Hindlimb muscle (tissue), 1 donor: ENCODE measurements at regions not wholly inside any gene's neighbourhood (a gene's known extent, or its start where the extent isn't known, plus 50 kb on each side); places are given as distances from the start of the nearest gene placed in this dataset.
"Not testable (repeated sequence)": the region's sequence is repeated elsewhere in the genome, so short reads cannot be mapped to it uniquely, and the experiment has no call there.

ENCODE experiments used
- DNase-seq: peaks from one replicate; pipeline ENCODE4 v3.0.0-alpha.2; 2013

DNA sequence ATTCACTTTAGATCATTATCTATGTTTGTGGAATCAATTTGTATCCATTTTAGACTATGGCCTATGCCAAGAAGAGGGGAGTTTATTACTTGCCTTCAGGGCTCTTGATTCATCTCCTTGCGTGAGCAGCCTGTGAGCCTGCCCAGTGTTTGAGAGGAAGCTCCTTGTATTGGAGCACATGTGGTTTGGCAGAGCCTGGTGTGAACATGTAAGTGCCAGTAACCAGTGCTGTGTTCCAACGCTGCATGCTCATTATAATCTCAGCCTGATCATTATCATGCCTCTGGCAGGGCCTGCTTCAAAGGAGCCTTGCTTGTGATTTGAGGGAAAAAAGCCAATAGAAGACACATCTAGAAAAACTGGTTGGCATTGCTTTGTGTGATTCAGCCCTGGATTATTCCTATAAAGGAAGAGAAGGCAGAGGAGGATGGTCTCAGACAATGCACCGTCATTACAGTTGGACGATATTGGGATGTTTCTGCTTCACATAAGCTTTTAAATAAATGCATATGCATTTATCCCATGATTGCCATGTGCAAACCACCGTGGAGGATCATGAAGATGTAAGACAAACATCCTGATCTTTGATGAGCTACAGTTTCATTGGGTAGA lies 203.4 kb upstream of the AHR start:
- DNase-seq, result no peak

DNA sequence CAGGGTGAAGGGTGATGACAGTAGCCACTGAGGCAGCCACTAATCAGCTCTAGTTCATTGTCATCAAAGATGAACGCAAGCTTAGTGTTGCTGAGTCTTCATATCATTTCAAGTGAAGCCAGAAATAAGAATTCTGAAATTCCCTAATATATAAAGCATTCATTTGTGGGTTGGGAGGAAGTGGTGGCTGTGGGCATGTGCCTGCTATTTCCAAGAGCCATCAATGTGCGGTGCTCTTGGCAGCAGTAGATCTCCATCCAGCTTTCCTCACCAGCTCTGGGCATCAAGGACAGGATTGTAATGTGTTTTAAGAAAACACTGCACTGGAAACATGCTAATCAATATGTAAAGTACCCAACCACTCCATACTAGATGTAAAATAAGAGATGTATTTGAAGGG lies 202.5 kb upstream of the AHR start:
- DNase-seq, result no peak

DNA sequence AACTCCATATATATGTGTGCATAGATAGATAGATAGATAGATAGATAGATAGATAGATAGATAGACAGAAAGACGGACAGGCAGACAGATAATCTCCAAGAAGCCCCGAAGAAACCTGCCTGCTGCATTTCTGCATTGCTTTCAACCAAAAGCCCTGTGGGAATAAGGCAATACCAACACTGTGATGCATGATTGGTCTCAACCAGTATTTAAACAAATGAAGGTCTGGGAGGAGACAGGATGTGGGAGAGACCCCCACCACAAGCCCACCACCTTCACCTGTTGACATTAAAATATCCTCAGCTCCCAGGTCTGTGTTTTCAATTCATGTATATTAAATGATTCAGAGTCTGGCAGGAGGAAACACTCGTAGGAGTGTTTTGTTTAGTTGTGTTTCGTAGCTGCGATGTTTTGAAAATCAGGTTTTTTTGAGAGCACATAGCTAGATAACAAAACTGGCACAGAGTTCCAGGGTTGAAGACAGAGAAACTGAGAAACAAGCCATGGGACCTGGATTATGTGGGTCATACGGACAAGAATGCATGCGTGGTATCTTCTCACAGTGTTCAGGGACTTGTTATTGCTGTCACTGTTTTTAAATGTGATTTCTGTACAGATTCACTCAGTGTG lies 200.7 kb upstream of the AHR start:
- DNase-seq, result no peak

DNA sequence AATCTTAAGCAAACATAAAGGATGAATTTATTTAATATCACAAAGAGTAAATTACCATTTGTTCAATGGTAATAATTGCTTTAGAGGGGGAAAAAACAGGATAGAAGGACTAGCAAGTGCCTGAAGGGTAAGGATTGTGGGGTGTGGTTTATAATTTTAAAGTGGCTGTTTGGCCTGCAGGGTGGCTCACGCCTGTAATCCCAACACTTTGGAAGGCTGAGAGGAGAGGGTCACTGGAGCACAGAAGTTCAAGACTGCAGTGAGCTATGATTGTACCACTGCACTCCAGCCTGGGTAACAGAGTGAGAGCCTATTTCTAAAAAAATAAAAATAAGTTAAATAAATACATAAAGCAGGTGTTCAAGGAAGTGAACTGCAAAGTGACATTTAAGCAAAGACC lies 199.9 kb upstream of the AHR start:
- DNase-seq, result no peak

DNA sequence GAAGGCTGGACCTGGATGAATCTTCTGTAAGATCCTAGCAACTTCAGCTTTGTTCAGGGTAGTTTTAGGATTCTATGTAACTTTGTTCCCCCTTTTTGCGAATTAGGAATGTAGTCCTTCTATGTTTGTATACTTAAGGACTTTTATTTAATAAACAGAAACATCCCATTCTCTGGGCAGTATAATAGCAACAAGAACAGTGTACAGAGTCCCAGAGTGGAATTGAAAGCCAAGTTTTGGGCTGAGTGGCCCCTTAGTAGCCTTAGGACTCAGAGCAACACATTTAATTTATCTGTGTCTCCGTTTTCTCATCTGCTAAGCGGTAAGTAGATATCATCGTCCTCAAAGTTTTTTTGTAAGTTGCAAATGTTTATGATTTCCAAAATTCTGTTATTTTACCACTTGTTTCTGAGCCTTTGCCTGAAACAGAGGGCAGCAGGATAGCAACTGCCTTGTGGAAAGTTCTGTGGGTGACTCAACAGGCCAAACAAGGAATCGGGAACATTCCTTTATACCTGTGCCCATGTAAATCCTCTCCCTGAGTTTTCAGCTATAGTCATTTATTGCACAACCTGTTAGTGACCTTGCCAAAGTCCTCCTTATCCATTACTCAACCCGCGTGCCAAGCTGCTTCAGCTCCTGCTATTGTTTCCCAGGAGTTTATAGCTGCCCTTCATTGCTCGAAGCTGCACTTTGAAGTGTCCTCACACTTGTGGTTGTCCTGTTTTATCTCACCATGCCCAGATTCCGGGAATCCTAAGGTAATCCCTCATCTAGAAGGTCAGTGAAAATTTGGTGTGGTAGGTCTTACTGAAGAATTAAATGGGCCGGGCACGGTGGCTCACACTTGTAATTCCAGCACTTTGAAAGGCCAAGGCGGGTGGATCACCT lies 199.1 kb upstream of the AHR start:
- no peak for DNase-seq

DNA sequence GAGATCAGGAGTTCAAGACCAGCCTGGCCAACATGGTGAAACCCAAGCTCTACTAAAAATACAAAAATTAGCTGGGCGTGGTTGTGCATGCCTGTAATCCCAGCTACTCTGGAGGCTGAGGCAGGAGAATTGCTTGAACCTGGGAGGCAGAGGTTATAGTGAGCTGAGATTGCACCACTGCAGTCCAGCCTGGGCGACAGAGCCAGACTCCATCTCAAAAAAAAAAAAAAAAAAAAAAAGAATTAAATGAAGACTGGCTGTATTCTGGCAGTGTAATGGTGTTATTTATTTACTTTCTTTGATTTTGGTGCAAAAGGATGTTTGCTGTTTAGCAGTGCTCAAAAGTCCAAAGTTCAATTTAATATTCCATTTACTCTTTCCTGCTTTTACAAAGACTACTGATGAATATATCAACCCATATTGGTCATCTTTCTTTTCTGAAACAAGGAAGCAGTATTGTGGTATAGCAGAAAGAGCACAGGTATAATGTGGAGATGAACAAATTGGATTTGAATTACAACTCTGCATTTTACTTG lies 198.4 kb upstream of the AHR start:
- not testable (repeated sequence) for DNase-seq

DNA sequence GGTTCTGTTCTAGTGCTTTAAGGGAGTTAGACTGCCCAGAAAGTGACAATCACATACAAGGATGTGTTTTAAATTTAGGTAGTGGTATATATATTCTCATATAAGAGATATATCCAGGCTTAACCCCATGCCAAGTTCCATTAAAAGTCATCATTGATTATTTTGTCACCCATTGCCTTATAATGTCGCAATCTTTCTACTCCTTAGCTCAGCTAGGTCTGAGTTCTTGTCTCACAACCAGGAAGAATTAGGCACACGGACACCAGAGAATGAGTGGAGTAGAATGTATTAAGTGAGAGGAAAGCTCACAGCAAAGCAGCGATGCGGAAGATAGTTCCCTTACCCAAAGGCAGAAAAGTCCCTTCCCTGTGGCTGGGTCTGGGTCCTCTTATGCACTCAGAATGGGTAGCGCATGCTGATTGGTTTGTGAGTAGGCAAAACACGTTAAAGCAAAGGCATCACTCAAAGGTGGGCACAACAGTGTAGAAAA lies 197.2 kb upstream of the AHR start:
- DNase-seq, result no peak

DNA sequence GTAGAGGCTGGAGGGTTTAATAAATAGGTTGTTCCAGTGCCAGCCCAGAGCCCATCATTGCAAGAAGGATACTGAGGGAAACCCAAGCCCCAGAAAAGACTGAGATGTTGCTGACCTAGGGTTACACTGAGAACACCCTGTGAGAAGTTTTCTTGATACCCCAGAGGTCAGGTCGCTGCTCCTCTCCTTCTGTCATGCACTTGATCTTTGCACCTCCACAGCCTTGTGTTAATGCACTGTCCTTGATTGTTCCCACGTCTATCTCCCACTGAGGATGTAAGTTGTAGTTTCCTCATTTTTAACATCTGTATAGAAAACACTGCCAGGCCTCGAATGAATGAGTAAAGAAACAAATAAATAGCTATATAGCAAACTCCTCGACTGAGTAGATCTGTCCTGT lies 195.3 kb upstream of the AHR start:
- no peak for DNase-seq

DNA sequence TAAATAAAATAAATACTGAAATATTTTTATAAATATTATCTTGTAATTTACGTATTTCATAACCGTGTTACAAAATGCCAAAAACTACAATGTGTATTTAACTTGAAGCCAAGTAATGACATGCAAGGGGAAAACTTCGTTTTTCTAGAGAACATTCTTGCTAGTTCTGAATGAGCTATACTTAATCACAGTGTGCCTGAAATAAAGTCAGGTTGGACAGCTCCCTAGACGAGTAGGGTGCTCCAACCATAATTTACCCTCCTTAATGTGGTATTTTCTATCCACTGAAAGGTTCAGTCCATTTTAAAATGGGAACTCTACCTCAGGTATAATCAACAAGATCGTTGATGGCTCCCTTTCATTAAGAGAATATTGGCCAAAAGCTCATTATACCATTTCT lies 194.5 kb upstream of the AHR start:
- no peak for DNase-seq

DNA sequence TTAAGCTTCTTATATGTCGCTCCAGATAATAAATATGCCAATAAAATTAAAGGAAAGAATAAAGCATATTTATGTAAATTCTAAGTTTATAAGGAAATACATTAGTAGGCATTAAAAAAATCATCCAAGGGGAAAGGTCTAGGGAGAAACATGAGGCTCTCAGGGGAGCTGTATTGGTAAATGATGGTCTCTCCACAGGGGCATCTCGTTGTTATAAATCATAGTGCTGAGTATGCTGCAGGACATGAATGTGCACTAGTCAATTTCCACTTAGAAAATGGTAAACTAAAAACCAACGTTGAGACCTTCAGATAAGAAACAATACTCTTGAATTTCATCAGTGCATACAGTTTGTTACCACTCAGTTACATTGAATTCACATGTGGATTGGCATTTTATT lies 194.0 kb upstream of the AHR start:
- no peak for DNase-seq

DNA sequence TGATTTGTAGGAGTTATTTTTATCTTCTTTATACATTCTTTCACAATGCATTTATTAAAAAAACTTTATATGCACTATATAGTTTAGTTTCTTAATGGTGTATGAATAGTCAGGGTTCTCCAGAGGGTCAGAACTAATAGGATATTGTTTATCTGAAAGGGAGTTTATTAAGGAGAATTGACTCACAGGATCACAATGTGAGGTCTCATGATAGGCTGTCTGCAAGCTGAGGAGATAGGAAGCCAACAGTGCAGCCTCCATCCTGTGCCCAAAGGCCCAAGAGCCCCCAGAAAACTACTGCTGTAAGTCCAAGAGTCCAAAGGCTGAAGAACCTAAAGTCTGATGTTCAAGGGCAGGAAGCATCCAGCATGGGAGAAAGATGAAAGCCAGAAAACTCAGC lies 192.8 kb upstream of the AHR start:
- no peak for DNase-seq

DNA sequence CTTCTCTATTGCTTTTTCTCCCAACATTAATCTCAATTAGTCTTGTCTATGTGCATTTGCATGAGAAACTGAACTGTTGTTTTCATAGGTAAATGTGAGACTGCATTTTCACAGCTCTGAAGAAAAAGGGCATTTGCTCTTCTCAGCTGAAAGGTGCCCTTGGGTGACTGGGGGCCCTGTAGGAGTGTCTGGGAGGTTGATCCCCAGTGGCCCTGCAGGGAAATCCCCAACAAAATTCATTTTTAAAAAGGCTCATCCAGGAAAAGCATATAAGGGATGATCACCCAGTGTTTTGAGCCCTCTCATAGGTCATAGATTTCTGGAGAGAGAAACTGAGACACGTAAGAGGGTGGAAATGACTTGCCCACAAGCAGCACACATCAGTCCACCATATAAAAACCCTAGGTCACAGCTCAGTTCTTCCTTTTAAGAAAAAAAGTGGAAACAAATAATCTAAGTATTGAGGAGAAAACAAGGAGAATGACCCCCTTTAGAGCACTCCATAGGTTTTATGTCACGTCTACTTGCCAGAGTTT lies 190.3 kb upstream of the AHR start:
- DNase-seq, result no peak

DNA sequence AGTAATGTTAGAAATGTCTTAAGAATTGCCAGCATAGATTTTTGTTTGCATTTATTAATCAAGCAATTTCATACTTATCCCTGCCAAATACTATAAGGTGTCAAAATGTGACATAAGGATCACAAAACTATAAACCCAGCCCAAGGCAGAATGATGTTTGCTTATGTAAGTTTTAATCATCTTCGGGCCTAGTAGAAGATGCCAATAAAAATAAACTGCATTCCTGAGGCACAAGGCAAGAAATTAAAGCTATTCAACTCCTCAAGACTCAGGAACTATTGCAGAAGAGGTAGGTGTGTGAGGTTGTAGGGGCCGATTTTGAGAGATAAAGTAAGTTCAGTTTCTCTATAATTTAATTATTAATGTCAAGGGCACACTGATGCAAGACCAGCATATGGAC lies 189.4 kb upstream of the AHR start:
- no peak for DNase-seq

DNA sequence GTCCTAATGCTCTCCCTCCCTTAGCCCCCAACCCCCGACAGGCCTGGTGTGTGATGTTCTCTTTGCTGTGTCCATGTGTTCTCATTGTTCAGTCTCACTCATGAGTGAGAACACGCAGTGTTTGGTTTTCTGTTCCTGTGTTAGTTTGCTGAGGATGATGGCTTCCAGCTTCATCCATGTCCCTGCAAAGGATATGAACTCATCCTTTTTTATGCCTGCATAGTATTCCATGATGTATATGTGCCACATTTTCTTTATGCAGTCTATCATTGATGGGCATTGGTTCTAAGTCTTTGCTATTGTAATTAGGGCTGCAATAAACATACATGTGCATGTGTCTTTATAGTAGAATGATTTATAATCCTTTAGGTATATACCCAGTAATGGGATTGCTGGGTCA lies 184.7 kb upstream of the AHR start:
- DNase-seq, result not testable (repeated sequence)

DNA sequence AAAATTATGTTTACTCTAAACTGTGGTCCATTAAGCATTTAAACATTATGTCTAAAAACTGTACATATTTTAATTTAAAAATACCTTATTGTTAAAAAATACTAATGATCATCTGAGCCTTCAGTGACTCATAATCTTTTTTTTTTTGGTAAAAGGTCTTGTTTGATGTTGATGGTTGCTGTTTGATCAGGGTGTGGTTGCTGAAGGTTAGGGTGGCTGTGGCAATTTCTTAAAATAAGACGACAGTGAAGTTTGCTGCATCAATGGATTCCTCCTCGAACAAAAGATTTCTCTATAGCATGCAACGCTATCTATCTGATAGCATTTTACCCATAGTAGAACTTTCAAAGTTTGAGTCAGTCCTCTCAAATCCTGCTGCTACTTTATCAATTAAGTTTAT lies 180.0 kb upstream of the AHR start:
- DNase-seq, result no peak

DNA sequence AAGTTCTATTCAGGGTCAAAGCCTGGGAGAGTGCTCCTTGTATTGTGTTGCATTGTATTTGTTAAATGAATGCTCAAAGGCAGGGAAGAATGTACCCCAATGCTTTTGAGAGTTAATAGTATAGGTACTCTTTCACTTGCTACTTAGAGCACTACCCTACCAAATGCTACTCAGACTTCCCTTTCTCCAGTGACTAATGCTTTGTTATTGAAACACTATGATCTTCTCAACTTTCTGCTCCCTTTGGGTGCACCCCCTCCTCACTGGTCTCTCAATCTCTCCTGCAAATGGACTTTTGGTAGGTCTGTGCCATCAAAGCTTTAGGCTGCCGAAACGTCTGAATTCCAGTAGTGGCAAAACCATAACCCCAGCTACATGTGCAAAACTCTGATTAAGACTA lies 177.7 kb upstream of the AHR start:
- DNase-seq, result no peak

DNA sequence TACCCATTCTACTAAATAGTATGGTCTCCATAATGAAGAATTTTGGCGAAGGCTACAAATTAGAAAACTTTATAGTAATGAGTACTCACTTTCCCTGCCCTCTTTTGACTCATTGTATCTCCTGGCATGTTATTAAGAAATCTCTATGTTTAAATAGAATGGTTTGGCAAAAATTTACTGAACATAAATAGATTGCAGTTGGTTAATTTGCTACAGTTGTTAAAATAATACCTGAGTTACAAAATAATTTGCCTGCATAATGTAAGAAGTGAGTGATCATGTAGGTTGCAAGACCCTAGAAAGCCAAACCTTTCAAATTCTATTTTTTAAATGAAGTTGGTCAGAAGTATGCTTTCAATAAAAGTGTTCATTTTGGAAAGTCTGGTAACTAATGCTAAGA lies 176.8 kb upstream of the AHR start:
- no peak for DNase-seq

DNA sequence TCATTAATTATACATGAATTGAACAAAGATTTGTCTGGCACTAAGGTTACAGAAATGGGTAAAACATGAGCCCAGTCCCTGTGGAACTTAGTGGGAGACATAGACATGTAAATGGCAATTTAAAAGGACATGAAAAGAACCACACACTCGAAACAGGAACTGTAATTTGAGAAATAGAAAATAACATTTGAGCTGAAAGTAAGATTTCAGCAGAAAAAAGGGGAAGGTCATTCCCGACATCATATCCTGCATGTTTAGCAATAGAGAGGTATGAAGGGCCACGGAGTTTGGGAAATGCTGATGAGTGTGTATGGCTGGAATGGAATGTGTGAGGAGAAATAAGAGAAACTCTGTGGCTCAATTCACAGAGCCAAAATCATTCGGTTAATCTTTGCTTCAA lies 175.4 kb upstream of the AHR start:
- no peak for DNase-seq

DNA sequence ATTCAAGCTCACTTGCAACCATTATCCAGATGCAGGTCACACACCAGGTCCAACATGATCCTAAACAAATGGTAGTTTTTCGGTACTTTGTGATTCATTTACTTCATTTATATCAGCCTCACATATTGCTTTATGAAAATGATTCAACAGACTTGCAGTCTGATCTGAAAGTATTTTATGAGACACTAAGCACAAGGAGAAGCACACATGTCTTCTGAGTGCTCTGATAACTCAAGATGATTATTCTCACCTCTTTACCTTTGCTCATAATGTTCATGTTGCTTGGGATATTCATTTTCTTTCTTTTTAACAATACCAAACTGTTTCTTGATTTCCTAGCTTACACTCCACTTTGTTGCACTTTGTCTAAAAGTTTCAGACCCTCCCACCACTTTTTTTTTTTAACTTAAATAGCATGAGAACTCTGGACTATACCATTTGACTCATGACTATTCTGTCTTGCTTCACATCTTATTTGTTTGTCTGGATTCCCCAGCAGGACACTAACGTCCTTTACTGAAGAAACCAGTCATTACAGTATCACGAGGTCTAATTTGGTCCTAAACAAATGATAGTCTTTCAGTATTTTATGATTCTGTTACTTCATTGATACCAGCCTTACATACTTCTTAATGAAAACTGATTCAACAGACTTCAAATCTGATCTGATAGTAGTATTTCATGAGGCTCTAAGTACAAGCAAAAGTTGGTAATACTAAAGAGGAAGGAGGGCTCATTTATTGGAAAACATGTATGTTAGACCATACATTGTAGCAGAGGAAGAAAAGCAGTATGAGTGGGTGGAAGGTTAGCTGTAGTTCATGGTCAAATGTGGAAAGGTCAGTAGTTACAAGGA lies 171.8 kb upstream of the AHR start:
- DNase-seq, result no peak

DNA sequence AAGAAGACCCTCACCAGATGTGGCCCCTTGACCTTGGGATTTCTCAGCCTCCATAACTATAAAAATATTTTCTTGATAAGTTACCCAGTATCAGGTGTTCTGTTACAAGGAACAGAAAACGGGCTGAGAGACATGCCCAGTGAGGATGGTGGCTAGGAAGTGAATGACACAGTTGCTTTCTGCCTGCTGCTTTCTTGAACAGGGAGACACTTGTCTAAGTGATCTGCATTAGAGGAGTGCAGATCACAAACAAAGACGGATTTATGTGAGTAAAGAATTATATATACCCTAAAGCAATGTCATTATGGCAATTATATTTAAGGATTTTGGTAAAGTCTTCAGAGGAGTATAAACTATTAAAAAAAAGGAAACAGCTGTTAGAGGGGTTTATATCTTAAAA lies 169.2 kb upstream of the AHR start:
- DNase-seq, result no peak

DNA sequence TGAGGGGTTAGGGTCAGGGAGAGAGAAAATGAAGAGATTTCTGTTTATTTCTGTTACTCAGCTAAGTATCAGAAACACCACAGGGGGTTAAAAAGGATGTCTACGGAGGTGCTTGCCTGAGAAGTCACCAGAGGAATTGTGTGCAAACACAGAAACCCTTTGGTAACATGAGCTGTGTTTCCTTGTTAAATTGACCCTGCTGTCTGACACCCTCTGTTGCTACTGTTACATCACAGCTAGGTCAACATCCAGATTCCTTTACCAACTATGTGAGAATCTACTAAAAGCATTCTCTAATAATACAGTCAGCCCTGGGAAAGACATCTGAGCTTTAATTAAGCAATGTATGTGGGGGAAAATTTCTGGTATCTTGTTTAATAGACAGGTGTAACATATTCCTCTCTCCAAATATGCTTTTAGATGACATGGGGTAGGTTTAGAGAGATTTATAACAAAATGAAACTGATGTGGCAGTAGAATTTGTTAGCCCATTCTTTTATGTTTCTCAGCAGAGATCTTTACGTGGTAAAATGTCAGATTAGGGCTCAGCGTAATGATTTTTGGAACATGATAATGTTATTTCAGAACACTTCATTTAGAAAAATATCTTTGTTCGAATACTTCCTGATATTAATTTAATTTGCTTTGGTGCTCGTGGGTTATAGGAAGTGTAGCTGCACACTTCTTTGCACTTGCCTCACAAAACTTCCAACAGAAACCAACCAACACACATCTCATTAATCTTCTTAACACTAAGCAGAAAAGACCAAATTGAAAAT lies 168.0 kb upstream of the AHR start:
- no peak for DNase-seq

DNA sequence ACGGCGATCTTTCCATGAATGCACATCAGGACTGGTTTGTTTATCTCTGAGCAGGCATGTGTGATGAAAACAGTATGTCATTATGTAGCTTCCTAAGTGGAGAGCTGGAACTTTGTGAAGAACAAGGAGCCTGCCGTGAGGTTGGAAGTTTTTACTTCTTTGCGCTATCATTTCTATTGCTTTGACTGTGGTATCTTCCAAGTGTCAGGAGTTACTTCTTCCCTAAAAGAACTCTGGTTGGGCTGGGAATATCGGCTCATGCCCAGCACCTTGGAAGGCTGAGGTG lies 167.4 kb upstream of the AHR start:
- DNase-seq, result no peak
